Hindlimb muscle (tissue), 1 donor: ENCODE measurements at regions not wholly inside any gene's neighbourhood (a gene's known extent, or its start where the extent isn't known, plus 50 kb on each side); places are given as distances from the start of the nearest gene placed in this dataset.
A peak's percentile ranks its signal among the peaks of the same experiment; 100 is the strongest.

ENCODE experiments used
- DNase-seq: peaks from one replicate; pipeline ENCODE4 v3.0.0-alpha.2; 2013

DNA sequence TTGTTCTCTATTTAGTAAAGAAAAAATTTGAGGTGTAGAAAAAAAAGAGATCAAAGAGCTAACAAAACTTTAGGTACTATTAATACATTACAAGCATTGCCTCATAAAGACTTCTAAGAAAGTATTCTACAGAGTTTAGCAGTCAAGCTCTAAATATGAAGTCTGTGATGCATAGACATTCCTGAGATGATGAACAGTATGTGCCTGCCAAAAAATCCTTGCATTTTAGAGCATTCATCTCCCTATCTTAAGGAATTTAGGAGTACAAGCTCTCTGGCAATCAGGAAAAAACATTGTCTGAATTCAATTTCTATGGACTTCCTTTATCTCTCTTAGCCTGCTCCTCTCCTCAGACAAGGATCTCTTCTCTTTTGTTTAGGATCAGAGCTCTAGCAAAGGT lies 202.6 kb upstream of the LRFN5 start:
- peak; percentile 6 for DNase-seq

DNA sequence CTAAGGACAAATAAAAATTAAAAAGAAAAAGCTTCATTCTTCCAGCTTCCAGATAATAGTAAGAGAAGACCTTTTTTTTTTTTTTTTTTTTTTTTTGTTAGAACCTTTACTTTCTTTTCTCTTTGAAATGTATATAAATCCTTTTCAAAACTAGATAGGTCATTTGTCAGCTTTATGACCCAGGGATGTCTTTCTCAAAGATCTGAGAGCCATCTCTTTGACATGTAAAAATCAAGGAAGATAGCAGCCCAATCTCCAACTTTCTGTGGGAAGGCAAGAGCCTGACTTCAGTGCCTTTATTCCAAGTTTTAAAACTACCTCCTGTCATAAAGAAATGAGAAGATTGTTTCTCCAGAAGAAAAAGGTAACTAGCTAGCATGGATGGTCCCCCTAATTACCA lies 203.3 kb upstream of the LRFN5 start:
- no peak for DNase-seq

DNA sequence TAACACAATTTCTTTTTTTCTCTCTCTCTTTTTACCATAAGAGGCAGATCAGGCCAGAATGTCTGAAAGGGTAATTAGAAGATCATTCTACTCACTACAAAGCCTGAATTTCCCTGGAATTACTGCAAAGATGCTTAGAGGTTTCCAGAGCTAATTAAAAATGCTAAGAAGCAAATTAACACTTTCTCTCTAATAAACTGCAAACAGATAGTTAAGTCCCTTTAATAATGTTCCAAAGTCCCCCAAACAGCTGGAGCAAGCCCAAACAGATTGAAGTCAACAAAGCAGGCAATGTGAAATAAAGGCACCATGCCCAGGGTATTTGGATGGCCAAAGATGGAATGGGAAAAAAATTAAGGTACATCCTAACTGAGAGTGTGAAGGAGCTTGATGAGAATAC lies 208.8 kb upstream of the LRFN5 start:
- DNase-seq = no peak

DNA sequence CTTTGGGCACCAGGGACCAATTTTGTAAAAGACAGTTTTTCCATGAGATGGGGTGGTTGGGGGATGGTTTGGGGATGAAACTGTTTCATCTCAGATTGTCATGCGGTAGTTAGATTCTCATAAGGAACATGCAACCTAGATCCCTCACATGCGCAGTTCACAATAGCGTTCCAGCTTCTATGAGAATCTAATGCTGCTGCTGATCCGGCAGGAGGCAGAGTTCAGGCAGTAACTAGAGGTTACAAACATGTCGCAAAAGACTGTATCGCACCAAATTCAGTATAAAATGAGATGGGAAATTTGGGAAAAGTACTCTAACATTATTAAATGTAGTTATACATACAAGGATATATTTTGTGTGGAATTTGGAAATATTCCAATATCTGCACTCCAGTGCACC lies 213.2 kb upstream of the LRFN5 start:
- DNase-seq = no peak

DNA sequence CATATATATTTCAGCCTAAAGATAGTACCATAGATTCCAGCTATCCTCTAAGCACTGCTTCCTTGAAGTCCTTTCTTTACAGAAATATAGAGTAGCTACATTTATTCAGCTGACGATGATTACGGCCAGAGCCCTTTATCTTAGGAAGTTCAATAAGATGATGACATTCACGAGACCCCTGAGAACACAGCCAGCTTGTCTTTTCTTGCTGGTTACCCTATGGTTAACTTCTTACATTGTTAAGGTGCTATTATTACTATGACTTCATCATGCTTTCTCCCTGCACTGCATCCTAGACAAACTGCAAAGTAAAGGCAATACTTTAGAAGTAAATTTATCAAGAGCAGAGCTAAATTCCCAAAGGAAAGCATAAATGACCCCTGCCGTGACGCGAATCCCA lies 214.4 kb upstream of the LRFN5 start:
- DNase-seq = no peak

DNA sequence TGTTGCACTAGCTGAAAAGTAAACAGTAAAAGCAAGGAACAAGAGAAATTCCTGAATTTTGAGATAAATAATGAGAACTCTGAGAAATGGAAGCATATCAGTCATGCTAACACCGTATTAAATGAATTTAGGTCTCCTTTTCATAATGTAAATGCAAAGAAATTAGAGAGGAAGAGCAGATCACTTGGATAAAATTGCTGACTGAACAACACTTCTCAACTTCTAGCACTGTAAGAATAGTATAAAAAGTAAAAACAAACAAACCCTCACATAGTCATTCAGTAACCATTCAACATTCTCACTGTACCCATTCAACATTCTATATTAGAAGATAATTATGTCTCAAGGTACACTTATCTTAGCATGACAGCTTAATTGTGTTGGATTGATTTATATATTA lies 217.3 kb upstream of the LRFN5 start:
- DNase-seq = no peak

DNA sequence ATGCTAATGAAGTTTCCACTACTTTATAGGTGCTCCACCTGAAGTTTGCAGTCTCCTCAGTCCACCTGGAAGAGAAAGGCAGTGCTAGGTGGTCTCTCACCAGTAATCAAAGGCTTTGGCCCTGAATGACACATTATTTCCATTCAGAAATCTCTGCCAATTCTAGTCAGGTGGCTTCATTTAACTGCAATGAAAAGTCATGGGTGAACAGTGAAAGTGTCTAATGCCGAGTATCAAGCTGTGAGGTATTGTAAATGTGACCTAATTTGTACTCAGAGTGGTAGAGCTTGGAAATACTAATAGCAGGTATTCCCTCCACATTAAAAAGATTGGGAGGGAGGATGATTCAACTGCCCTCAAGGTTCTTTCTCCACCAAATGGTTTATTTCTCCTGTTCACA lies 220.9 kb upstream of the LRFN5 start:
- DNase-seq = no peak

DNA sequence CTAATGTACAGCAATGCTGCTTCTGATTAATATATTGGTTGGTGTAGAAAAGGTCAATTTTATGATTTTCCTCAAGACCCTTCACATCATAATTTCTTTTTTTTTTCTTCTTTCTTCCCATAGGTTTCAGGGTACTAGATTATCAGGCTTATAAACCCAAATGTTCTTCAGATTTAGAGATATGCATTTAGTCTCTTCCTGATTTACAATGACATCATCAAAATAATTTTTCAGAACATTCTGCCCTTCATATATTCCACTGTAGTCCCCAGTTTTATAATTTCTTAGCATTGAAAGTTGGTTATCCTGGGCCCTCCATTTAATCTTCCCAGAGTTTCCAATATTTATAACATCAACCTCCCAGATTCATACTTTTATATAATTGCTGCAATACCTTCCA lies 226.7 kb upstream of the LRFN5 start:
- no peak for DNase-seq

DNA sequence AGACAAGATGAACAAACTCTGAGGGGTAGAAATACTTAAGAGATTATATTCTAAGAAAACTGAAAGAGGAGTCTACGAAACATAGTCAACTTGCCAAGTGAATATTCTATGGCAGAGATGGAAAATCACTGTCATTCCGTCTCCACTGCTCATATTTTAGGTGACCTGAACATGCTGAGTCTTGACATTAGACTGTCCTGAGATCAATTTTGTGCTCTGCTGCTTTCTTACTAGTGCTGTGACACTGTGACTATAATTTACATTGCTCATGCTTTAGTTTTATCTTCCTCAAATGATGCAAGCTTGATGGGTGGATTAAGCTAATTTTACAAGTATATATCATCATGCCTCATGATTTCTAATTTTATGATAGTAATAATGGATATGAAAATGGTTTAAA lies 228.2 kb upstream of the LRFN5 start:
- DNase-seq = no peak

DNA sequence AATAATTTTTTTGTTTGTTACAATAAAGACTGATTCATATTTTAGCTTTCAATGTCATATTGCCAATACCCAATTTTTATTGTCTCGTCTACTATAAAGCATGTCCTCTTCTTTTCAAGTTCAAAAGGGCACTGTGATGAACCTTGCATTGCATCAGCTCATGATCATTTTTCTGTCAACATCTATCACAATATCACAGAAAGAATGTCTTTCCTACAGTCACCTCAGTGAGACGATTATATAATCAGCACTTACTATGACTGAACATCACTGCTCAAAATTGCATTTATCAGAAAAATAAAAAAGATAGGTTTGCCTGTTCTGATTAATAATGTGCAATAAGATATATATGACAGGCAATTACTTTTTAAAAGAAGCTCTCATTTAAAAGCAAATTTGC lies 228.7 kb upstream of the LRFN5 start:
- no peak for DNase-seq

DNA sequence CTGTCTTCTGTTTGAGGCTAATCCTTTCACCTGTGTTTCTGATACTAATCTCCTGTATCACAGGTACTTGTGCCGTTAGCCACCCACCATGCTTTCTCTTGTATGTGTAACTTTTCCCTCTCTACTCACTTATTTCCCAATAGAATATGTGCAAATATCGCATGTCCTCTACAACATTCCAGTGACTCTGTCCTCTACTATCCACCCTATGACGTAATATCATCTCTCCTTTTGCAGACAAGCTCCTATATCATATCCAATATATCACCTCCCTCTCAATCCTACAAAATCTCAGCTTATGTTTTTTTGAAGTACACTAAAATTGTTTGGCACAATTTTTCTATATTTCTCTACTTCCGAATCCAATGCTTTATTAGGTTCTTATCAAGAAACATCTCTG lies 232.6 kb upstream of the LRFN5 start:
- DNase-seq = no peak

DNA sequence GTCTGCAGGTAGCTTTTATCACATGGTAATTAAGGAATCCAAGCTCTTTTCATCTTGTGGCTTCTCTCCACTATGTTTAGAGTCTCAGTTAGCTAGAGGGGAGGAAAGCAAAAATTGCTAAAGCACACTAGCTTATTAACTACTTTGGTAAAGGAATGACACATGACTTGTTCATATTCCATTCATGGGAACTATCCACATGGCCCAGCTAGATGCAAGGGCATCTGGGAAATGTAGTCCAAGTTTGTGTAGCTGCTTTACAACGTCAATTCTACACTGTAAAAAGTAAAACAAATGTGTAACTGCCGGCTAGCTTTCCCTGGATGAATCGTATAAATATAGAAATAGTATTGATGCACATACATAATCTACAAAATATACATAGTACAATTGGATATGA lies 244.5 kb upstream of the LRFN5 start:
- DNase-seq = no peak

DNA sequence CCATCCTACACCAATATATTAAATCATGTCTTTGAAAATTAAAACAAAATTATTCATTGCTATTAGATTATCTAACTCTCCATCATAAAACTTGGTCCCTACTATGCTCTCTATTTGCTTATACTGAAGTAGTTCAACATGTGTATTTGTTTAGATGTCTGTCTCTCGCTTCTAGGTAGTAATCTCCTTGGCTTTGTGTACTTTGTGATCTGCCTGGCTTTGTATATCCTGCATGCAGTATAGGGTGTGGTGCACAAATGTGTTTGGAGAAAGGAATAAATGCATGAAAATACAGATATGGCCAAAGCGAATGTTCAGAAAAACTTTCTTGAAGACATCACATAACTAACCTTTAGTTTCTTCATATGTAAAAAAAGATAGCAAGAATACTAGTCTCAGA lies 246.6 kb upstream of the LRFN5 start:
- DNase-seq = no peak

DNA sequence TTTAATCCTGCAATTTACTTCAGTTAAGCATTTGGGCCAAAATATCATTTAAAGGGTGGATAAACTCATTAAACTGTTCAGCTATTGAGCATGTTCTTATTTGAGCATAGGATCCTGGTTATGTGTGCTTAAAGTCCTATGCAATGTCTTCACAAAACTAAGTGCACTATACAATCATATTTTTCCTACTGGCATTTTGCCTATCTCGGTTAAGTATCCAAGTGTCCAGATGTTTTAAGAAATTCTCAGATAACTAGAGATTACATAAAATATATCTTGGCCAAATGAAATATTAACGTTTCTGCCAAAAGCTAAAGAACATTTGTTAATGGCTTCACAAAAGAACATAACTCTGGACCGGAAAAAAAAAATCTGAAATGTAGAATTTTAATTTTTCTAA lies 250.8 kb upstream of the LRFN5 start:
- DNase-seq = peak; percentile 2

DNA sequence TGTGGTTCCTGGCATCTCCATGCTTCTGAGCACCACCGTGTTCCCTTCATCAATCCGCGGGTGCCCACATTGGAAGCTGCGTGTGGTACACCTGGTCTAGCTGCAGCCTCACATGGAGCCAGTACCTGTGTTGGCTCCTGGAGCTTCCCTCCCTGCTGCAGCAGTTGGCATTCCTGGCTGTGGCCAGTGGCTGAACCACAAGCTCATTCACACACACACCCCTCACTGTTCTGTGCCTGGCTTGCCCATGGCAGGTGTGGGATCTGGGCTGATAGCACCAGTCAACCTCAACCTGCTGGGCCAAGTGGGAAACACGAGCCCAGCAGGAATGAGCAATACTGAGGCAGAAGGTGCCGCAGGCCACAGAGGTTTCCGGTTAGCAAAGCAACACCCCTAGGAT lies 256.2 kb upstream of the LRFN5 start:
- no peak for DNase-seq

DNA sequence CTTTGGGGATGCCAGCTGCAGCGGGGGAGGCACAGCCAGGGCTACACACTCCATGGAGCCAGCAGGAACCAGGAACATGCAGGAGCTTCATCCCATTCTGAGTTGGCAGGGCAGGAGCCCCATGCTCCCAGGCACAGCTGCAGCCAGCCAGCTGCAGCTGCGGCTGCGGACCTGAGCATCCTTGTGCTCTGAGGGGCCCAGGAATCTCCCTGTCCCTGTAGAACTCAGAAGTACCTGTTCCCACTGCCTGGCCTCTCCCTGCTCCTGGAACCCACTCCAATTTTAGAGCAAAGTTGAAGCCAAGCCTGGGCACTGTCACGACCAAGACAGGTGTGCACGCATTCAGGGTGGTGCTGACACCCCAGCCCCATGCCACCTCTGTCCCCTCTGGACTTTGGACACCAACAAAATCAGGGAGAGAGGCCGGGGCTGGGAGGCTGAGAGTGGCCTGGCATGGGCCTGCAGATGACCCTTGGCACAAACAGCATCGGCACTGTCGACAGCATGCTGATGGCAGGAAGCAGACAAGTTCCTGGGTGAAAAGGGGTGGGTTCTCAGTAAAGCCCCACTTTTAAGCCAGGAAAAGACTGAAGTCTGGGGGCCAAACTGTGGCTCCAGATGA lies 257.3 kb upstream of the LRFN5 start:
- no peak for DNase-seq

DNA sequence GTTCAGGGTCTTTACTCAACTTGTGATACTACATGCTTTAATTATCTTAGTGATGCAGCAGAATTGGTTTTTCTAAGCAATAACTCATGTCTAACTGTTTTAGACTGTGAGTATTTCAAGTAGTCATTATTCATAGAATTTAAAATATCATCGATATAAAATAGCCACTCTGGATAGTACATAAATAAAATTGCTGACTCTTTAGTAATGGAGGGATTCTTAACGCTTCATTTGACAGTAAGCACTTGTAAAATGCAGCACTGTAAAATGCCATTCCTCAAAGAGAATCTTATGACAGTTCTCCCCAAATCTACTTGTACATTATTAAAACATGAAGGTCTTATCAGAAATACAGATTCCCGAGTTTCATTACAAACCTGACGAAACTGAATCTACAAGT lies 262.8 kb upstream of the LRFN5 start:
- no peak for DNase-seq

DNA sequence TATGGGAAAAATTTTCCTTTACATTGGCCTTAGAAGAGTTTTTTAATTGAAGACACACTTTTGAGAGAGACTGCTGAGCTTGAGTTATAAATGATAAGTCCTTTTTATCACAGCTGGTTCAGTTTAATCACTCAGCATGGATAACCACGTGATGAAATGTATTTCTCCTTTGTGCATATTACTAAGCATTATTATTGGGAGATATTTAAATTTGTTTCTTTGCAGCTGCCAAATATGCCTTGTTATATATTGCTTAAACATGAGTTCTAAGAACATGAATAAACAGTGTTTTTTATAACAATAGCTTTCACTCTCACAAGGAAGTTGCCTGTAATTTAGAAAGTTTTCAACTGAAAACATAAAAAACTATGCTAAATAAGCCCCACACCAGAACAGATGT lies 293.5 kb upstream of the LRFN5 start:
- DNase-seq = no peak

DNA sequence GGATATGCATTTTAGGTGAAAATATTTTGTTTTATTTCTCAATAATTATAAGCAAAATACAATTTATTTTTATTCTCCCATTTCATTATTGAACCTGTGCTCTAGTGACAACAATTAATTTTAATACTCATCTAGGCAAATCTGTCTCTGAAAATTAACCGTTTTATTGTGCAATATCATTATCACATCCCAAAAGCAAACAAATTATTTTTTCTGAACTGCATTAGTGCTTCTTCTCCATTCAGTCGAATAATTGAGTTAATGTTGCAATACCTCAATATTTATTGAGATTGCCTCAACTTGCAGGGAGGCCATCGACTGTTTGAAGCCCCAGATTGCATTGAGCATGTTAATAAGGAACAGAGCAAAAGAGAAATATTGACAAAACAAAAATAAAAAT lies 303.2 kb upstream of the LRFN5 start:
- DNase-seq = no peak

DNA sequence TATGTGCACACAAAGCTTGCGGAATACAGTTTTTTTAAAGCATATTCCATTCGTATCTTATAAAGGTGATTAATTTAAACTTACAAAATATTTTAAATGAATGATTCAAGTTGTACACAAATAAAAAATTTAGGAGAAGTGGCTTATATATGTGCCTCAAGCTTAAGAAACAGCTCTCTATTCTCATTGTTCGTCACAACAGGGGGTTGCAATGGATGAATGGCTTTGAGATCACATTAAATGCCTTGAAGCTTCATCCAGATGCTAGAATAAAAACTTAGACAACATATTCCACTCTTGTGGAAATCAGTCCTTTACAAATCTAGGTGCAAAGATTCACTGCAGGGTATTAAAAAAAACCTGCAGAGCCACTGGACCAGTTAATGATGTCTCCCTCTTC lies 303.9 kb upstream of the LRFN5 start:
- no peak for DNase-seq

DNA sequence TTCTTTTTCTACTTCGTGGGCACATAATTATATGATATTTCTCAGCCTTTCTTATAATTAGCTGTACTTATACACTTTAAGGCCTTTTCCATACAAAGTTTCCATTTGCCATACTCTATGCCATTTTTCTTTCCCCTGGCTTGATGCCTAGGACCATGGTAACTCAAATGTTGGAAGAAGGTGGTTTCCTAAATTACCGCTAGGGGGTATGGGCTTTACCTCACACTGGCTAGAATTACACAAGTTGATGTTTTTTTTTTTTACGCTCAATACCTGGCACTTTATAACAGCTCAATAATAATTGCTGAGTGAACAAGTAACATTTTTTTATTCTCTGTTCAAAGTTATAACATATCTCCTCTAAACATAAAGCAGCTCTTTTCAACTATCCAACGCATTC lies 306.8 kb upstream of the LRFN5 start:
- DNase-seq = no peak

DNA sequence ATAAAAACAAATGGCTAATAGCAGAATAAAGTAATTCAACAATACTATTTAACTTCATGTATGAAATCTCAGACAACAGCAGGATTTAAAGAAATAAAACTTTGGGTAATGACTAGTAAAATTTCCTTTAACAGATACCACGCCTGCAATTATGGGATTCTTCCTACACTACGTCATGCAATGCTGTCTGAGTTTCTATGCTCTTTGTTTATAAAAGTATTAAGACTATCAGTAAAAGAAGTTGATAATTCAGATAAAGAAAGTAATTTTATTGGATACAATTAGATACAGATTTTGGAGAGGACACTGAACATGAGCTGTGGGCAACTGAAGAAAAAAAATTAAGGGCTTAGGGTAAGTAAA lies 308.4 kb upstream of the LRFN5 start:
- DNase-seq = no peak

DNA sequence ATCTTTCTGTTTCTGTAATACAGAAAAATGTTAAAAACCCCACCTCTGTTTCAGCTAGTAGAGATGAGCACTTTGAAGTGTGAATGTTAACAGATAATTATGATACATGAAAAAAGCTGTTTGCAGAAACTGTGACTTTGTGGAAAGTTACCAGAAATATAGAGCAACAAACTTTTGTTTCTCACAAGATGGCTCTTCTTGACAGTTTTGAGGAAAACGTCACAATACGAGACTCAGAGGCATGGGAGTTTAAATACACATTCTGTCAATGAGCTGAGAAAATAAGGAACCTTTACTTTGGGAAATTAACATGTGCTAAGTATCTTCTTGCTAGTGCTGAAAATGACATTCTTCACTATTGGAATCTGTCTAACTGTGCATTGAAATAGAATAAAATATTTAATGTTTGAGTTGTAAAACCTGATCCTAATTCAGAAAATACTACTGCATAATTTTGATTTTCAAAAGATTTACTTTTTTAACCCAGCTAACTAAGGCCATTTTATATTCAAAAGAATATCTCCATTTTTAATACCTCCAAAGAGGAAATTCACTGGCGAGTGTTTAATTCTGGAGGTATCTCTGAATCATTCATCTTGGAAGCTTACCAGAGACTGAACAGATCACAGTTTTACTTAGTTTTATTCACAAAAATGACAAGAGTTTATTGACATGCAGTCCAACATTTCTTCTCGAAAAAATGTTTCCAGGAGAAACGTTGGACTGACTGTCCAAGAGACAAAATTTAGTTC lies 308.9 kb upstream of the LRFN5 start:
- no peak for DNase-seq

DNA sequence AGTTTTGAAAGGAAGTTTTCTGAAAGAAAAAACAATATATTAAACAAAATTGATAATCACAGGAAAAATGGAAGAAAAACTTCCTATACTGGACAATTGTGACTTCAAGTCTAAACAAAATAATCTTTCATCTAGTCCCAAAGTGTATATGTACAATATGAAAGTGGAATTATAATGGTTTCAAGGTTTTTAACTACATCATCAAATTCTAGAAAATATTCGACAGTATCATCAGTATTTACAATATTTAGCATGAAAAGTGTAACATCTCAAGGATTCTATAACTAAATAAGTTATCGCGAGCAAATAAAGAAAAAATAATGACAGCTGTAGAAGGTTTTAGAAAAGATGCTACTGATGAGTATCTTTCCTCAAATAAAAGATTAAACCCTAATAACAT lies 310.9 kb upstream of the LRFN5 start:
- DNase-seq = no peak

DNA sequence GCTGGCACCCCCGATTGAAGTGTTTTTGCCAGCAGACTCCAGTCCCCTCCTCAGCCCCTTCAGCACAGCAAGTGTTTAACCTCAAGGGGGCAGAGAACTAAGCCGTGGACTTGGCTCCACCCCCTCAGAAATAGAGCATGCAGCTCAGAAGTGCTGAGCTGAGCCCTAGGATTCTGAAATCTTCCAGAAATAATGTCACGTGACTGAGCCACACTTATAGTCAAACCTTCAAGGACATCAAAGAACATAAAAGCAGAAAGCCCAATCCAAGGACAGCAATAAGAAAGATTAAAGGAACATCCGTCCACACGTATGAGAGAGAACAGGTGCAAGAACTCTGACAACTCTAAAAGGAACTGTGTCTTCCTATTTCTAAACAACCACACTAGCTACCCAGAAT lies 317.7 kb upstream of the LRFN5 start:
- no peak for DNase-seq
